ENCODE measurements at regions not wholly inside any gene's neighbourhood (a gene's known extent, or its start where the extent isn't known, plus 50 kb on each side); places are given as distances from the start of the nearest gene placed in this dataset.

DNA sequence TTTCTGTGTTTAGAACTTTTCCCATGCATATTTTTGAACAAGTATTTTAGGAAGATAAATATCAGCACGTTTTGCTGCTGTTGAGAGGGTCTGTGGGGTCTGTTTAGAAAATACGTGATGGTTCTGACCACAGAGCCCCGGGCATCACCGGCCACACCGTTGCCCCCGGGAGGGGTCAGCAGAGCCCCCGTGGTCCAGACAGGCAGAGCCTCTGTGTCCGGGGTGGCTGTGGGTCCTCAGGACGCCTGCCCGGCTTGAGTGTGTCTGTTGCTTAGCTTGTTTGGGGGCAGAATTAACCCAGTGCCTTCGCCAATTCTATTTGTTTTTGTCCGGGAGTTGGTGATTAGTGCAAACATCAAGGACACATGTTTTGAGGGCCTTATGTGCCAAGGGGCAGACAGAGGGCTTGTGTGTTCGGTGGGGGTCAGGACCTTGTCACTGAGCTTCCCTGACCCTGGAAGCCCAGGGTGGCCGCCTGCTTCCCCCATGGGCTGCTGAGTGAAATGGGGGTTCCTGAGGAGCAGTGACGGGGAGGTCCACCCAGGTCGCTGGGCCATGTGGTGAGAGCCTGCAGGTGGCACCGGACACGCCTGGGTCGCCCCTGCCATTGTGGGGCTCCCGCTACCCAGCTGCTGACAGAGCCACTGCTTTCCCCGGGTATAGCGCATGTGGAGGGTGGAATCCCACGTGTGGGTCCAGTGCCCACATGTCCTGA is 122.2 kb downstream of the SIK1 start:
- Histone ChIP-seq H3K27ac (no peak overlapping the region), H3K4me1 (peaks cover 0 to 30% (median 2%) of the 10 kb centered on the region in 12 donors), H3K4me3 (no peak overlapping the region), H3K27me3 (no peaks in the 10 kb centered on the region), H3K36me3 (no peaks in the 10 kb centered on the region), H3K9me3 (no peaks in the 10 kb centered on the region)
- ATAC-seq (no peak), DNase-seq (peak in 3 of 5 donors; percentile 22 to 47 (median 24))
- intact Hi-C loops (cut with DNase I) = no loop called here
- no peak for TF ChIP-seq POLR2A (IDR thresholded peaks at IDR 0.05)
- TF ChIP-seq, protein P1, sequence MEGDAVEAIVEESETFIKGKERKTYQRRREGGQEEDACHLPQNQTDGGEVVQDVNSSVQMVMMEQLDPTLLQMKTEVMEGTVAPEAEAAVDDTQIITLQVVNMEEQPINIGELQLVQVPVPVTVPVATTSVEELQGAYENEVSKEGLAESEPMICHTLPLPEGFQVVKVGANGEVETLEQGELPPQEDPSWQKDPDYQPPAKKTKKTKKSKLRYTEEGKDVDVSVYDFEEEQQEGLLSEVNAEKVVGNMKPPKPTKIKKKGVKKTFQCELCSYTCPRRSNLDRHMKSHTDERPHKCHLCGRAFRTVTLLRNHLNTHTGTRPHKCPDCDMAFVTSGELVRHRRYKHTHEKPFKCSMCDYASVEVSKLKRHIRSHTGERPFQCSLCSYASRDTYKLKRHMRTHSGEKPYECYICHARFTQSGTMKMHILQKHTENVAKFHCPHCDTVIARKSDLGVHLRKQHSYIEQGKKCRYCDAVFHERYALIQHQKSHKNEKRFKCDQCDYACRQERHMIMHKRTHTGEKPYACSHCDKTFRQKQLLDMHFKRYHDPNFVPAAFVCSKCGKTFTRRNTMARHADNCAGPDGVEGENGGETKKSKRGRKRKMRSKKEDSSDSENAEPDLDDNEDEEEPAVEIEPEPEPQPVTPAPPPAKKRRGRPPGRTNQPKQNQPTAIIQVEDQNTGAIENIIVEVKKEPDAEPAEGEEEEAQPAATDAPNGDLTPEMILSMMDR (IDR thresholded peaks at IDR 0.05) = no peak
- 89 to 93% (median 92%) methylated on average over 17 to 23 of the region's 23 CpGs for WGBS, 4 donors

DNA sequence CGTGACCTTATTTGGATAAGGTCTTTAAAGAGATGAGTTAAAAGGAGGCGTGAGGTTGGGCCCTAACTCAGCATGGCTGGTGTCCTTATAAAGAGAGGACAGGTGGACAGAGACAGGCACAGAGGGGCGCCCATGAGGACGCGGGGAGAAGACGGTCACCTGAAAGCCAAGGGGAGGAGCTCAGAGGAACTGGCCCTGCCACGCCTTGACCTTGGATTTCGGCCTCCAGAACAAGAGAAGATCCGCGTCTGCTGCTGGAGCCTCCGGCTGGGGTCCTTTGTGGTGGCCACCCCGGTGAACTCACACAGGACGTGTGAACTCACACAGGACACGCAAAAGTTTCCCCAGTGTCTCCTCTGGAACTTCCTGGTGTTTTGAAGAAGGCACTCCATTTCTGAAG is 122.7 kb downstream of the SIK1 start:
- WGBS, 4 donors = 83 to 92% (median 89%) methylated on average over 14 of the region's 14 CpGs
- intact Hi-C loops (cut with DNase I) = no loop called here
- H3K9me3 ChIP-seq = no peaks in the 10 kb centered on the region
- DNase-seq (peak in 3 of 5 donors; percentile 5 to 40 (median 25)), ATAC-seq (no peak)
- H3K36me3 ChIP-seq = no peaks in the 10 kb centered on the region
- peaks cover 0 to 32% (median 3%) of the 10 kb centered on the region in 12 donors for H3K4me1 ChIP-seq
- TF ChIP-seq, protein P1 (IDR thresholded peaks at IDR 0.05) = no peak
- no peak overlapping the region for H3K4me3 ChIP-seq
- H3K27me3 ChIP-seq = no peaks in the 10 kb centered on the region
- no peak overlapping the region for H3K27ac ChIP-seq

DNA sequence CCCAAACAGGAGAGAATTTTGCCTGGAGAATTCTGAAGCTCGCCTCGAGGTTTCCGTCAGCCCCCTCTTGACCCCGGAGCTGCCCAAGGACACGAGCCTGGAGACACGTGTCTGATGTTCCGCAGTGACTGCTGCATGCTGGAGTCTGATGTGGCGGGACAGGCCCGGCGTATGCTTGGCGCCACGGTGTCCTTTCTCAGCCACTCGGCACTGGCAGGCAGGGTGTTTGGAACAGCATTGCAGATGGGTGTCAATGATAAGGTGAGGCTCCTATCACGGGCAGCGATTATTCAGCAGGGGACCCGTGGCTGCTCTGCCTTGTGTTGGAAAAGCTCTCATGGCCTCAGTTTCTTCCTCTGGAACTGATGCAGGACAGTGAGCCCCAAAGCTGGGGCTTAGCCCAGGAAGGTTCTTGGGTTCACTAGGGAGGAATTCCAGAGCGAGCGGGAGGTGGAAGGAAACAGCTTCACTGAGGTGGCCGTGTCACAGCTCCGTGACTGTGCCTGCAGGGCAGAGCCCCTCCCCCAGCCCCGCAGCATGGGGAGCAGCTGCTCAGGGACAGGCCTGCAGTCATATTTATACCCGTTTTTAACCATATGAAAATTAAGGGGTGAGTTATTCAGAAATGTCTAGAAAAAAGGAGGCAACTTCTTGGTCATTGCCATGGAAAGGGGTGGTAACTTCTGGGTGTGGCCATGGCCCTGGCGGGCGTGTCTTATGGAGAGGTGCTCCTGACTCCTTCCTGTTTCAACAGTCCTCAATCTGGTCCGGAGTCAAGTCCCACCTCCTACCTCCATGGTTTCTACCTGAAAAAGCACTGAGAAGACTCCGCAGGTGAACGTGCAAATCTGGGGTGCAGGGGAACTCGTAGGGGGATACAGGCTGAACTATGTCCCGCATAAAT is 123.4 kb downstream of the SIK1 start:
- intact Hi-C loops (cut with DNase I) = no loop called here
- Histone ChIP-seq H3K9me3 (no peaks in the 10 kb centered on the region), H3K27ac (no peak overlapping the region), H3K4me3 (no peak overlapping the region), H3K4me1 (peaks cover 0 to 32% (median 3%) of the 10 kb centered on the region in 12 donors), H3K36me3 (no peaks in the 10 kb centered on the region), H3K27me3 (no peaks in the 10 kb centered on the region)
- TF ChIP-seq POLR2A (IDR thresholded peaks at IDR 0.05) = no peak
- TF ChIP-seq, protein P1 (IDR thresholded peaks at IDR 0.05) = no peak
- DNase-seq = peak in 3 of 5 donors; percentile 37 to 60 (median 50)
- peak in 2 of 4 donors; percentile 13 to 21 for ATAC-seq
- WGBS, 4 donors = 58 to 76% (median 69%) methylated on average over 23 to 29 of the region's 29 CpGs

- WGBS, 4 donors = 81 to 92% (median 84%) methylated on average over 13 to 14 of the region's 14 CpGs
- TF ChIP-seq, protein P1 (IDR thresholded peaks at IDR 0.05) = no peak
- TF ChIP-seq POLR2A (IDR thresholded peaks at IDR 0.05) = no peak
- peak in 3 of 5 donors; percentile 6 to 28 (median 17) for DNase-seq
These were observed 124.2 kb downstream of the SIK1 start for GRCh38 chr21:43302769-43303168.

More at GRCh38 chr21:43302769-43303168, 124.2 kb downstream of the SIK1 start:
- Histone ChIP-seq H3K4me3 (no peak overlapping the region), H3K4me1 (peaks cover 0 to 32% (median 3%) of the 10 kb centered on the region in 12 donors), H3K27ac (no peak overlapping the region), H3K9me3 (no peaks in the 10 kb centered on the region), H3K36me3 (no peaks in the 10 kb centered on the region), H3K27me3 (no peaks in the 10 kb centered on the region)
- intact Hi-C loops (cut with DNase I) = no loop called here
- ATAC-seq = no peak
